OCI-LY1 (cell line): ENCODE measurements at regions not wholly inside any gene's neighbourhood (a gene's known extent, or its start where the extent isn't known, plus 50 kb on each side); places are given as distances from the start of the nearest gene placed in this dataset.

Experiments
- H2AFZ ChIP-seq: fragments of 200-600 bp; sonication (generic), shearing (Covaris generic); 2 replicates; pipeline ENCODE4 v1.6.0; 2014; ENCODE audit warnings: antibody characterized with exemption, mild to moderate bottlenecking, low read length
- H3F3A ChIP-seq: fragments of 200-600 bp; sonication (generic), shearing (Covaris generic); 2 replicates; pipeline ENCODE4 v1.6.0; 2014; ENCODE audit warnings: mild to moderate bottlenecking, antibody characterized with exemption, low read length, moderate library complexity; ENCODE audit not compliant: insufficient read depth
- H3K27ac ChIP-seq: fragments of 200-600 bp; sonication (generic); 2 replicates; pipeline ENCODE4 v1.5.1; 2014; ENCODE audit warnings: low read length, mixed run types, mild to moderate bottlenecking, low read depth; ENCODE audit not compliant: poor library complexity, severe bottlenecking
- H3K27me3 ChIP-seq: fragments of 200-600 bp; sonication (generic); 2 replicates; pipeline ENCODE4 v1.6.0; 2014; ENCODE audit warnings: antibody characterized with exemption, mild to moderate bottlenecking, low read length, moderate library complexity; ENCODE audit not compliant: insufficient read depth
- H3K36me3 ChIP-seq: fragments of 200-600 bp; sonication (generic); 2 replicates; pipeline ENCODE4 v1.6.1; 2014; ENCODE audit warnings: mild to moderate bottlenecking, antibody characterized with exemption, low read length, moderate library complexity, mixed read lengths; ENCODE audit not compliant: insufficient read depth
- H3K4me1 ChIP-seq: fragments of 200-600 bp; sonication (generic); 2 replicates; pipeline ENCODE4 v1.5.1; 2014; ENCODE audit warnings: mild to moderate bottlenecking, low read length, moderate library complexity; ENCODE audit not compliant: insufficient read depth, severe bottlenecking
- H3K4me2 ChIP-seq: fragments of 200-600 bp; sonication (generic), shearing (Covaris generic); 2 replicates; pipeline ENCODE4 v1.6.1; 2014; ENCODE audit warnings: low read length
- H3K4me3 ChIP-seq: fragments of 200-600 bp; sonication (generic); 2 replicates; pipeline ENCODE4 v1.5.1; 2014; ENCODE audit warnings: low read length, low read depth, mild to moderate bottlenecking, mixed read lengths; ENCODE audit not compliant: poor library complexity, severe bottlenecking
- H3K79me2 ChIP-seq: fragments of 200-600 bp; shearing (Covaris generic); 2 replicates; pipeline ENCODE4 v1.6.1; 2016; ENCODE audit warnings: mixed run types, low read length, mixed read lengths; ENCODE audit not compliant: insufficient read depth
- H3K9ac ChIP-seq: fragments of 200-600 bp; sonication (generic), shearing (Covaris generic); 2 replicates; pipeline ENCODE4 v1.6.1; 2014; ENCODE audit warnings: mild to moderate bottlenecking, low read length, mixed read lengths
- H3K9me2 ChIP-seq: fragments of 200-600 bp; sonication (generic), shearing (Covaris generic); 2 replicates; pipeline ENCODE4 v1.6.1; 2014; ENCODE audit warnings: low read depth, mild to moderate bottlenecking, low read length, mixed read lengths
- H3K9me3 ChIP-seq: fragments of 200-600 bp; shearing (Covaris generic); 2 replicates; pipeline ENCODE4 v1.6.1; 2014; ENCODE audit warnings: low read length, mixed read lengths
- H4K20me1 ChIP-seq: fragments of 200-600 bp; sonication (generic), shearing (Covaris generic); 2 replicates; pipeline ENCODE4 v1.6.0; 2016; ENCODE audit warnings: mild to moderate bottlenecking, low read length; ENCODE audit not compliant: insufficient read depth
- CTCF ChIP-seq: fragments of 200-600 bp; sonication (generic), shearing (Covaris generic); IDR thresholded peaks from 2 replicates; pipeline ENCODE4 v1.5.1; 2017; ENCODE audit warnings: mild to moderate bottlenecking, antibody characterized with exemption, low read length, moderate library complexity, mixed read lengths
- EZH2 ChIP-seq: fragments of 200-600 bp; sonication (generic), shearing (Covaris generic); IDR thresholded peaks from 2 replicates; pipeline ENCODE4 v1.8.0; 2017; ENCODE audit warnings: borderline replicate concordance, mixed run types, mild to moderate bottlenecking, antibody characterized with exemption, low read length, moderate library complexity, mixed read lengths

GRCh38 chr22:47394504-47395440, 632.3 kb downstream of the TBC1D22A start:
- Histone ChIP-seq H3K9me3 (no peaks in the 10 kb centered on the region), H4K20me1 (no peaks in the 10 kb centered on the region)

GRCh38 chr22:47393191-47393590, 630.7 kb downstream of the TBC1D22A start:
- Histone ChIP-seq H3K9me2 (no peaks in the 10 kb centered on the region), H3K27me3 (peaks cover 18% of the 10 kb centered on the region; the same call in 1 of the 2 replicates), H3K4me3 (no peak overlapping the region), H3K4me1 (no peaks in the 10 kb centered on the region), H3K79me2 (no peaks in the 10 kb centered on the region), H3K4me2 (no peak overlapping the region), H3K9ac (no peak overlapping the region), H4K20me1 (no peaks in the 10 kb centered on the region), H3K36me3 (no peaks in the 10 kb centered on the region), H2AFZ (no peak overlapping the region), H3F3A (no peaks in the 10 kb centered on the region), H3K27ac (no peak overlapping the region), H3K9me3 (no peaks in the 10 kb centered on the region)
- TF ChIP-seq EZH2 (no peak), CTCF (no peak)

More at GRCh38 chr22:47394504-47395440, 632.3 kb downstream of the TBC1D22A start:
- H3K4me1 ChIP-seq, result no peaks in the 10 kb centered on the region
- H3K27me3 ChIP-seq, result peaks cover 18% of the 10 kb centered on the region; the same call in 1 of the 2 replicates
- no peak overlapping the region for H2AFZ ChIP-seq
- no peak overlapping the region for H3K27ac ChIP-seq
- H3K9ac ChIP-seq, result no peak overlapping the region
- TF ChIP-seq EZH2 (no peak), CTCF (no peak)
- H3K9me2 ChIP-seq, result no peaks in the 10 kb centered on the region
- H3K79me2 ChIP-seq, result no peaks in the 10 kb centered on the region
- no peaks in the 10 kb centered on the region for H3F3A ChIP-seq
- no peaks in the 10 kb centered on the region for H3K36me3 ChIP-seq
- no peak overlapping the region for H3K4me3 ChIP-seq
- no peak overlapping the region for H3K4me2 ChIP-seq

GRCh38 chr22:47392729-47393128, 630.3 kb downstream of the TBC1D22A start:
- Histone ChIP-seq H3K9me2 (no peaks in the 10 kb centered on the region), H3K4me2 (no peak overlapping the region), H3K79me2 (no peaks in the 10 kb centered on the region), H3K27ac (no peak overlapping the region), H3K9ac (no peak overlapping the region), H3K36me3 (no peaks in the 10 kb centered on the region), H3F3A (no peaks in the 10 kb centered on the region), H3K27me3 (peaks cover 18% of the 10 kb centered on the region; the same call in 1 of the 2 replicates), H3K4me1 (no peaks in the 10 kb centered on the region), H2AFZ (no peak overlapping the region), H4K20me1 (no peaks in the 10 kb centered on the region), H3K9me3 (no peaks in the 10 kb centered on the region), H3K4me3 (no peak overlapping the region)
- TF ChIP-seq CTCF, result no peak
- TF ChIP-seq EZH2, result no peak
